ENCODE measurements at regions not wholly inside any gene's neighbourhood (a gene's known extent, or its start where the extent isn't known, plus 50 kb on each side); places are given as distances from the start of the nearest gene placed in this dataset.
"Not testable (repeated sequence)": the region's sequence is repeated elsewhere in the genome, so short reads cannot be mapped to it uniquely, and the experiment has no call there.

GRCh38 chr5:25448646-25449045 lies 803.9 kb upstream of the CDH10 start:
- no peak for DNase-seq

- no peak for DNase-seq
Observed at GRCh38 chr5:25448190-25448621, 803.4 kb upstream of the CDH10 start.

GRCh38 chr5:25446061-25446420 lies 801.3 kb upstream of the CDH10 start:
- not testable (repeated sequence) for DNase-seq

- not testable (repeated sequence) for DNase-seq
Observed at GRCh38 chr5:25445381-25446060, 800.7 kb upstream of the CDH10 start.

GRCh38 chr5:25444697-25445096 lies 799.9 kb upstream of the CDH10 start:
- no peak for DNase-seq

- DNase-seq: no peak
Observed at GRCh38 chr5:25441810-25442209, 797.0 kb upstream of the CDH10 start.

- no peak for DNase-seq
Observed at GRCh38 chr5:25439025-25439424, 794.2 kb upstream of the CDH10 start.

GRCh38 chr5:25438375-25438774 lies 793.6 kb upstream of the CDH10 start:
- DNase-seq: not testable (repeated sequence)

- no peak for DNase-seq
Observed at GRCh38 chr5:25436452-25436851, 791.7 kb upstream of the CDH10 start.

- no peak for DNase-seq
Observed at GRCh38 chr5:25435882-25436281, 791.1 kb upstream of the CDH10 start.

GRCh38 chr5:25427240-25427639 lies 782.5 kb upstream of the CDH10 start:
- DNase-seq: no peak

- no peak for DNase-seq
Observed at GRCh38 chr5:25423271-25423670, 778.5 kb upstream of the CDH10 start.

- no peak for DNase-seq
Observed at GRCh38 chr5:25419684-25420083, 774.9 kb upstream of the CDH10 start.

GRCh38 chr5:25418978-25419377 lies 774.2 kb upstream of the CDH10 start:
- DNase-seq: no peak

GRCh38 chr5:25418319-25418859 lies 773.6 kb upstream of the CDH10 start:
- DNase-seq: no peak

GRCh38 chr5:25416960-25417359 lies 772.2 kb upstream of the CDH10 start:
- DNase-seq: no peak

- no peak for DNase-seq
Observed at GRCh38 chr5:25415970-25416369, 771.2 kb upstream of the CDH10 start.

- DNase-seq: no peak
Observed at GRCh38 chr5:25414742-25415141, 770.0 kb upstream of the CDH10 start.

- no peak for DNase-seq
Observed at GRCh38 chr5:25412116-25412661, 767.4 kb upstream of the CDH10 start.

GRCh38 chr5:25407365-25407764 lies 762.6 kb upstream of the CDH10 start:
- not testable (repeated sequence) for DNase-seq

GRCh38 chr5:25405850-25406249 lies 761.1 kb upstream of the CDH10 start:
- DNase-seq: no peak

GRCh38 chr5:25399878-25400480 lies 755.2 kb upstream of the CDH10 start:
- no peak for DNase-seq

GRCh38 chr5:25393957-25394356 lies 749.2 kb upstream of the CDH10 start:
- DNase-seq: no peak

GRCh38 chr5:25393256-25393655 lies 748.5 kb upstream of the CDH10 start:
- DNase-seq: no peak
